ENCODE measurements at regions not wholly inside any gene's neighbourhood (a gene's known extent, or its start where the extent isn't known, plus 50 kb on each side); places are given as distances from the start of the nearest gene placed in this dataset.

- Histone ChIP-seq H3K4me2 (ENCODE audit: low read length) (no peak overlapping the region), H3K9me2 (replicated peaks; ENCODE audit: low read length) (no peaks in the 10 kb centered on the region), H2AFZ (ENCODE audit: low read length) (no peak overlapping the region), H3K4me1 (ENCODE audit: insufficient read depth, low read length) (peaks cover 32% of the 10 kb centered on the region), H3K4me3 (ENCODE audit: low read length) (no peak overlapping the region), H4K20me1 (ENCODE audit: low read length) (no peaks in the 10 kb centered on the region), H3K27ac (ENCODE audit: low read length) (no peak overlapping the region), H3K9ac (ENCODE audit: low read length) (no peak overlapping the region), H3F3A (ENCODE audit: low read length, unreplicated experiment) (peaks cover 5% of the 10 kb centered on the region), H3K79me2 (ENCODE audit: low read length) (no peaks in the 10 kb centered on the region), H3K27me3 (ENCODE audit: low read length) (no peaks in the 10 kb centered on the region), H3K9me3 (ENCODE audit: low read length) (no peaks in the 10 kb centered on the region), H3K36me3 (ENCODE audit: low read depth, low read length) (no peaks in the 10 kb centered on the region)
- no TSS peak for BruUV-seq (replicated peaks)
- CTCF ChIA-PET = no interaction called here
- no peak for DNase-seq
- TF ChIP-seq EZH2 (IDR thresholded peaks at IDR 0.05; ENCODE audit: low read length, unreplicated experiment) = no peak
- TF ChIP-seq EZH2phosphoT487 (IDR thresholded peaks at IDR 0.05; ENCODE audit: borderline replicate concordance, low read length) = no peak
- no peak for TF ChIP-seq CTCF (conservative IDR thresholded peaks at IDR 0.05; ENCODE audit: low read depth, low read length)
- intact Hi-C loops (cut with micrococcal nuclease) = no loop called here
- no peak for ATAC-seq
- POLR2A ChIA-PET (ENCODE audit: unreplicated experiment) = no interaction called here
Observed at GRCh38 chr6:15872241-15873103, 209.6 kb upstream of the DTNBP1 start.

- no peak for ATAC-seq
Observed at GRCh38 chr6:15871276-15871675, 208.4 kb upstream of the DTNBP1 start.

More at GRCh38 chr6:15871276-15871675, 208.4 kb upstream of the DTNBP1 start:
- Histone ChIP-seq H3K4me2 (ENCODE audit: low read length) (no peak overlapping the region), H2AFZ (ENCODE audit: low read length) (no peak overlapping the region), H3K9ac (ENCODE audit: low read length) (no peak overlapping the region), H3K79me2 (ENCODE audit: low read length) (no peaks in the 10 kb centered on the region), H3K9me2 (replicated peaks; ENCODE audit: low read length) (no peaks in the 10 kb centered on the region), H3F3A (ENCODE audit: low read length, unreplicated experiment) (peaks cover 5% of the 10 kb centered on the region), H3K27me3 (ENCODE audit: low read length) (no peaks in the 10 kb centered on the region), H3K9me3 (ENCODE audit: low read length) (no peaks in the 10 kb centered on the region), H3K27ac (ENCODE audit: low read length) (no peak overlapping the region), H3K4me3 (ENCODE audit: low read length) (no peak overlapping the region), H3K4me1 (ENCODE audit: insufficient read depth, low read length) (peaks cover 28% of the 10 kb centered on the region), H3K36me3 (ENCODE audit: low read depth, low read length) (no peaks in the 10 kb centered on the region), H4K20me1 (ENCODE audit: low read length) (no peaks in the 10 kb centered on the region)
- no TSS peak for BruUV-seq (replicated peaks)
- intact Hi-C loops (cut with micrococcal nuclease) = no loop called here
- ChIA-PET CTCF (no interaction called here), POLR2A (ENCODE audit: unreplicated experiment) (no interaction called here)
- TF ChIP-seq EZH2phosphoT487 (IDR thresholded peaks at IDR 0.05; ENCODE audit: borderline replicate concordance, low read length) (no peak), CTCF (conservative IDR thresholded peaks at IDR 0.05; ENCODE audit: low read depth, low read length) (no peak), EZH2 (IDR thresholded peaks at IDR 0.05; ENCODE audit: low read length, unreplicated experiment) (no peak)
- DNase-seq = no peak
